Muscle of leg (tissue), 3 donors: ENCODE measurements at regions not wholly inside any gene's neighbourhood (a gene's known extent, or its start where the extent isn't known, plus 50 kb on each side); places are given as distances from the start of the nearest gene placed in this dataset.

ENCODE experiments used
- DNase-seq: peaks from one replicate; pipeline ENCODE4 v3.0.0; 2013
- H3K27ac ChIP-seq: one replicate; pipeline ENCODE4 v1.5.1; 2013; ENCODE audit warnings: mild to moderate bottlenecking, low read length, control low read depth
- H3K27me3 ChIP-seq: one replicate; pipeline ENCODE4 v1.6.1; 2013; ENCODE audit warnings: low read length; ENCODE audit not compliant: control insufficient read depth, insufficient read depth
- H3K36me3 ChIP-seq: one replicate; pipeline ENCODE4 v1.6.1; 2013; ENCODE audit warnings: low read length; ENCODE audit not compliant: control insufficient read depth, insufficient read depth
- H3K4me1 ChIP-seq: one replicate; pipeline ENCODE4 v1.6.1; 2013; ENCODE audit warnings: low read length; ENCODE audit not compliant: control insufficient read depth, insufficient read depth
- H3K4me3 ChIP-seq: one replicate; pipeline ENCODE4 v1.5.1; 2013; ENCODE audit warnings: low read length, control low read depth
- H3K9me3 ChIP-seq: replicated peaks from 2 replicates; pipeline ENCODE4 v1.6.1; 2013; ENCODE audit warnings: low read depth, low read length; ENCODE audit not compliant: control insufficient read depth
- WGBS: methylation state at CpG from one replicate; pipeline ENCODE4 v1.1.5; 2013; ENCODE audit warnings: missing lambda C conversion rate; ENCODE audit not compliant: insufficient coverage; 5-methylcytosine and 5-hydroxymethylcytosine counted together

DNA sequence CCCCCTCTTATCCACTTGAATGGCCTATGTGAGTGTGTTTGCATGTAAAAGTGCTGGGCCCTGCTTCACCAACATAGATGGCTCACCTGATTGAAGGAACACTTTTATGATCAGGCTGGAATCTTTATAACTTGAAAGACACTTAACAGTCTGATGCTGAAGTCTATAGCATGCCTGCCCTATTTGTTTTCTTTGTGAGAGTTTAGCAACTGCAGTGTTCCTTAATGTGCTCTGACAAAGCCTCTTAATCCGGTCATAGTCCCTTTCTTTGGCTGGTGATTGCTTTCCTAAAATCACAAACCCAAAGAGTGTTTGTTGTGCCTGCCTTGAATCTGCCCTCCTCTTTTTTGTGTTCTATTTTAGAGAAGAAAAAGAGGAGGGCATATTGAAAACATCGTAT is 1382.8 kb upstream of the CELF4 start:
- WGBS, result no CpG with 5 or more reads among the region's 2 CpGs
- no peak for DNase-seq
- Histone ChIP-seq H3K4me3 (no peak overlapping the region), H3K36me3 (no peaks in the 10 kb centered on the region), H3K27ac (no peak overlapping the region), H3K27me3 (no peaks in the 10 kb centered on the region), H3K9me3 (peaks cover 7% of the 10 kb centered on the region), H3K4me1 (no peaks in the 10 kb centered on the region)

DNA sequence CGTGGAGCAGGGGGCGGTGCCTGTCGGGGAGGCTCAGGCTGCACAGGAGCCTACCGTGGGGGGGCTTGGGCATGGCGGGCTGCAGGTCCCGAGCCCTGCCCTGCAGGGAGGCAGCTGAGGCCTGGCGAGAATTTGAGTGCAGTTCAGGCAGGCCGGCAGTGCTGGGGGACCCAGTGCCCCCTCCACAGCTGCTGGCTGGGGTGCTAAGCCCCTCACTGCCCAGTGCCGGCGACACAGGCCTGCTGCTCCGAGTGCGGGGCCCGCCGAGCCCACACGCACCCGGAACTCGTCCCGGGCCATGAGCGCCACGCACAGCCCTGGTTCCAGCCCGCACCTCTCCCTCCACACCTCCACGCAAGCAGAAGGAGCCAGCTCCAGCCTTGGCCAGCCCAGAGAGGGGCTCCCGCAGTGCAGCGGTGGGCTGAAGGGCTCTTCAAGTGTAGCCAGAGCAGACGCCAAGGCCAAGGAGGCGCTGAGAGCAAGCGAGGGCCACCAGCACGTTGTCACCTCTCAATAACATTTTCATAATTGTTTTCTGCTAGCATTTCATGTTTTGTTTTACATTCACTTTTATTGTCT is 1378.9 kb upstream of the CELF4 start:
- Histone ChIP-seq H3K36me3 (no peaks in the 10 kb centered on the region), H3K27ac (no peak overlapping the region), H3K4me3 (no peak overlapping the region), H3K4me1 (no peaks in the 10 kb centered on the region), H3K9me3 (peaks cover 9% of the 10 kb centered on the region), H3K27me3 (no peaks in the 10 kb centered on the region)
- WGBS, result 87% methylated on average over 28 of the region's 28 CpGs
- DNase-seq, result no peak

DNA sequence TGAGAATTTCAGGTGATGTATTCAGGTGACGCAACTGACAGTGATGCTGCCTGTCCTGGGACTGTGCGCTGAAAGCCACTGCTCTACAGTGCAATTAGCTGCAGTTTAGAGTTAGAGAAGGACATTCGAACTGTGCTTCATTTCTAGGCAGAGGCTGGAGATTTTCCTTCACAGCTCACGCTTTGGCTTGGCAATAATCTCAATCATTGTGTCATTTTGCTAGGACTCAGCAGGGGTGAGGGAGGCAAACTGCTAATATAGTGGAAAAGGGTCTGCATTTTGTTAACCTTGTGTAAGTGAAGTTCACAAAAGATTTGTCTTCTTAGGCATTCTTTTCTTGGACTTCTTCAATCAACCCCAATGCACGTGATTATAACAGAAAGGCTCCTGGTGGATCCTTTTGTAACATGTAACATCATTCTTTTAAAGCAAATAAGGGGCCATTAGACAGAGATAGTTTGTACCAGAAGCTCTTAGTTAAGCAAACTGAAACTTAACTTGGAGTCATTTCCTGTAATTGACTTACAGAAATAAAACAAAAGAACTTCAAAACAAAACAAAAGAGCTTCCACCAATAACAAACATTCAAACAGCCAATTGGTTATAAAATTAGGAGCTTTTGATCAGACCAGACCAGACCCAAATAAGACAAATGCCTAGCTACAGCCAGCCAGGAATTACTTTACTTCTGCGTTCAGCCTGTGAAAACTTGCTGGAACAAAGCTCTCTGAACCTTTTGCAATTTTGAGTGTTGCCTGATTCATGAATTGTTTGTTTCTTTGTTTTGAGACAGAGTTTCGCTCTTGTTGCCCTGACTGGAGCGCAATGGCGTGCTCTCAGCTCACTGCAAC is 1376.3 kb upstream of the CELF4 start:
- Histone ChIP-seq H3K4me3 (no peak overlapping the region), H3K27ac (no peak overlapping the region), H3K27me3 (no peaks in the 10 kb centered on the region), H3K9me3 (peaks cover 9% of the 10 kb centered on the region), H3K36me3 (no peaks in the 10 kb centered on the region), H3K4me1 (no peaks in the 10 kb centered on the region)
- WGBS, result 74% methylated on average over 5 of the region's 9 CpGs
- DNase-seq, result peak; percentile 3

DNA sequence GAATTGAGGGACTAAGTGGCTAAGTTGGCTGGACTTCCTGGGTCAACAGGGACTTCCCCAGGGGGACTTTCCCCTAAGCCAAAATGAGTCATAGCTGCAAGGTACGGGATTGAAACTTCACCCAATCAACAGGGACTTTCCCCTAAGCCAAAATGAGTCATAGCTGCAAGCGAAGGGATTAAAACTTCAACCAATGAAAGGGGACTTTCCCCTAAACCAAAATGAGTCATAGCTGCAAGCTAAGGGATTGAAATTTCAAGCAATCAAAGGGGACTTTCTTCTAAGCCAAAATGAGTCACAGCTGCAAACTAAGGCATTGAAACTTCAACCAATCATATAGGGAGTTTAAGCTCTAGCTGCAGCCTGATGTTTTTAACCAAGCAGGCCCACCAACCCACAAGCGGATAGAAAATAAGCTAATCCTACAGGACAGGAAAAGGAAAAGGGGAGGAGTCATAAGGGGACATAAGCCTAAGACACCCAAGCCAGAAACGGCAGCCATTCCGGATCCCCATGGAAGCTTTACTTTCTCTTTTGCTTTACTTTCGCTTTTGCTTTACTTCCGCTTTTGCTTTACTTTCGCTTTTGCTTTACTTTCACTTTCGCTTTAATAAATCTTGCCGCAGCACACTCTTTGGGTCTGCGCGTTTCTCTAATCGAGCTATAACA is 1375.4 kb upstream of the CELF4 start:
- Histone ChIP-seq H3K36me3 (no peaks in the 10 kb centered on the region), H3K27me3 (no peaks in the 10 kb centered on the region), H3K9me3 (peaks cover 9% of the 10 kb centered on the region), H3K27ac (no peak overlapping the region), H3K4me1 (no peaks in the 10 kb centered on the region), H3K4me3 (no peak overlapping the region)
- 88% methylated on average over 11 of the region's 13 CpGs for WGBS
- DNase-seq, result peak; percentile 12

DNA sequence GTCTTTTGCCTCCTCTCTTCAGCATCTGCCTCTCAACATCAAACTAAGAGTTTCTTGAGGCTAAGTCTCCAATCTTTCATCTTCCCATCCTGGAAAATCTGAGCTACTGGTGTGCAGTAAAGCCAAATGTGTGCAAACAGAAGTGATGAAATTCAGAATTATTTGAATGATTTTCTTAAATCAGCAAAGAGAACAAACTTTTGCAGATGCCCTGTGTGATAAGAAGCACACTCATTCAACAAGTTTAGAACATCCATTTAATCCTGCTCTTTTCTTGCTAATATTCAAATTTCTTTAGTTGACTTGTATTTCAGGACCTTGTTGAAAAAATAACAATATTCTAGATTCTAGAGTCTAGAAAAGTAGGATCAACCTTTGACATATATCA is 1374.9 kb upstream of the CELF4 start:
- no peak for DNase-seq
- Histone ChIP-seq H3K27ac (no peak overlapping the region), H3K36me3 (no peaks in the 10 kb centered on the region), H3K9me3 (peaks cover 9% of the 10 kb centered on the region), H3K4me3 (no peak overlapping the region), H3K4me1 (no peaks in the 10 kb centered on the region), H3K27me3 (no peaks in the 10 kb centered on the region)

DNA sequence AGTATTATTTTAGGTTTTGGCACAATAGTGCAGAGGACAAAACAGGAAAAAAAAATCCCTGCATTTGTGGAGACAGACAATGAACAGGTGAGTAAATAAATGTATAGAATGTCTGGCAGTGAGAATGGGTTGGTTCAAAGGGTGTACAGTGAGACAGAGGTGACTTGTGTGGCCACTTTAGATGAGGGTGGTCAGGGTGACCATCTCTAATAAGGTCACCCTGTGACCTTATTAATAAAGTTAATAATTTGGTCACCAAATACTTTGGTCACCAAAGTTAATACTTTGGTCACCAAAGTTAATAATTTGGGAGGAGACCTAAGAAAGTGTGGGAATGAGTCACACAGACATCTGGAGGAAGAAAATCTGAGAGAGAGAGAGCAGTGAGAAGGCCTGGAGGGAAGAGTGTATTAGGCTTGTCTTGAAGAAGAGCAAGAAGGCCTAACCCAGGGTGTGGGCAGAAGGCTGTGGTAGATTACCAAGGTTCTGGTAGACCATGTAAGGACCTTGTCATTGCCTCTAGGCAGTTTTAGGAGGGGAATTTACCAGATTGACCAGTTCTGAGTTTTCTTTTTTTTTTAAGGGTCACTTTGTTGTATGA is 1368.4 kb upstream of the CELF4 start:
- no peaks in the 10 kb centered on the region for H3K27me3 ChIP-seq
- no peaks in the 10 kb centered on the region for H3K9me3 ChIP-seq
- DNase-seq, result no peak
- no peak overlapping the region for H3K27ac ChIP-seq
- no peak overlapping the region for H3K4me3 ChIP-seq
- no peaks in the 10 kb centered on the region for H3K4me1 ChIP-seq
- no peaks in the 10 kb centered on the region for H3K36me3 ChIP-seq

DNA sequence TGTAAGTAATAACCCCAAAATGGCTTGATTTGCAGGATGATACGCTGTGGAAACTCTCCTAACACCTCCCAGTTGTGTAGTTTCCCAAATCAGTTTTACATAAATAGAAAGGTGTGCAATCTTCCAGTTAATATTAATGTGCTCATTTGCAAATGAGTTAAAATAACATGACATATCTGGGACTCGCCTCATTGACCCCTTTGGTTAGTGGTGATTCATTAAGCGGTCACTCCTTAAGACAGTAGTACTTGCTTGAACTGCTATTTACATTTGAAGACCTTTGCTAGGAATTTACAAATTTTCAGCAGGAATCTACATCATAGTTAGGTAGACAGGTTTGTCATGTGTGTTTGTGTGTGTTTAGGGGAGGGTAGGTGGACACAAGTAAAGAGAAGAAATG is 1367.7 kb upstream of the CELF4 start:
- H3K4me3 ChIP-seq, result no peak overlapping the region
- no peak for DNase-seq
- no peaks in the 10 kb centered on the region for H3K36me3 ChIP-seq
- no CpG with 5 or more reads among the region's 3 CpGs for WGBS
- no peaks in the 10 kb centered on the region for H3K27me3 ChIP-seq
- H3K27ac ChIP-seq, result no peak overlapping the region
- H3K9me3 ChIP-seq, result no peaks in the 10 kb centered on the region
- no peaks in the 10 kb centered on the region for H3K4me1 ChIP-seq

DNA sequence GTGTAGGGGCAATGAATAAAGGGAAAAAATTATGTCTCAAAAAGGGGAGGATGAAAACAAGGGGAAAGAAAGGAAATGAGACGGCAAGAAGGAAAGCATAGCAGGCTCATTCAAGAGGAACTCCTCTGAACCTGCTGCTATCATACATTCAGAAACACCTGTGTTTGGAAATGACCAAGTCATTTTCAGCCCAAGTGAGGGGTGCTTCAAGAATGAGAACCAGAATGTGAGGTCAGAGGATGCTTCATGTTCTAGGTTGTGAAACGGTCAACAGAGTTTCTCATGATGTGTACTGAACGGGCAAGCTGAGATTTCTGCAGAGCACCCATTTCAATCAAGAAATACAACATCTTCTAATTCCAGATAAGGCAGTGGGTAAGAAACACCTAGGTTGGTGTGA is 1367.2 kb upstream of the CELF4 start:
- H3K27me3 ChIP-seq, result no peaks in the 10 kb centered on the region
- H3K27ac ChIP-seq, result no peak overlapping the region
- H3K9me3 ChIP-seq, result no peaks in the 10 kb centered on the region
- DNase-seq, result no peak
- WGBS, result no CpG with 5 or more reads among the region's 3 CpGs
- H3K4me3 ChIP-seq, result no peak overlapping the region
- H3K4me1 ChIP-seq, result no peaks in the 10 kb centered on the region
- no peaks in the 10 kb centered on the region for H3K36me3 ChIP-seq

DNA sequence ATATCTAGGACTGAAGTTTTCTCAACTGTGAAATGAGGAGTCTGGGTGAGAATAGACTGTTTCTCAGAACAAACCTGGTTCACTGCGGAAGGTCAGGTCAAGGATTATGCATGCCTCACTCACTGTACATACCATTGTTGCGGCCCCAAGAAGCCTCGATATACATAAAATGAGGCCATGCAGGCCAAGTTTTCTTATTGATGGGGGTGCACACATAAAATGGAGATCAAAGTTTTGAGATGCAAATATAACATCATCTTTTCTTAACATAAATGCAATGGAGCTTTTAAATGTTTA is 1366.1 kb upstream of the CELF4 start:
- no peaks in the 10 kb centered on the region for H3K4me1 ChIP-seq
- H3K9me3 ChIP-seq, result no peaks in the 10 kb centered on the region
- H3K4me3 ChIP-seq, result no peak overlapping the region
- no peaks in the 10 kb centered on the region for H3K27me3 ChIP-seq
- H3K27ac ChIP-seq, result no peak overlapping the region
- no peaks in the 10 kb centered on the region for H3K36me3 ChIP-seq
- WGBS, result 86% methylated on average over 1 of the region's 3 CpGs
- DNase-seq, result no peak

DNA sequence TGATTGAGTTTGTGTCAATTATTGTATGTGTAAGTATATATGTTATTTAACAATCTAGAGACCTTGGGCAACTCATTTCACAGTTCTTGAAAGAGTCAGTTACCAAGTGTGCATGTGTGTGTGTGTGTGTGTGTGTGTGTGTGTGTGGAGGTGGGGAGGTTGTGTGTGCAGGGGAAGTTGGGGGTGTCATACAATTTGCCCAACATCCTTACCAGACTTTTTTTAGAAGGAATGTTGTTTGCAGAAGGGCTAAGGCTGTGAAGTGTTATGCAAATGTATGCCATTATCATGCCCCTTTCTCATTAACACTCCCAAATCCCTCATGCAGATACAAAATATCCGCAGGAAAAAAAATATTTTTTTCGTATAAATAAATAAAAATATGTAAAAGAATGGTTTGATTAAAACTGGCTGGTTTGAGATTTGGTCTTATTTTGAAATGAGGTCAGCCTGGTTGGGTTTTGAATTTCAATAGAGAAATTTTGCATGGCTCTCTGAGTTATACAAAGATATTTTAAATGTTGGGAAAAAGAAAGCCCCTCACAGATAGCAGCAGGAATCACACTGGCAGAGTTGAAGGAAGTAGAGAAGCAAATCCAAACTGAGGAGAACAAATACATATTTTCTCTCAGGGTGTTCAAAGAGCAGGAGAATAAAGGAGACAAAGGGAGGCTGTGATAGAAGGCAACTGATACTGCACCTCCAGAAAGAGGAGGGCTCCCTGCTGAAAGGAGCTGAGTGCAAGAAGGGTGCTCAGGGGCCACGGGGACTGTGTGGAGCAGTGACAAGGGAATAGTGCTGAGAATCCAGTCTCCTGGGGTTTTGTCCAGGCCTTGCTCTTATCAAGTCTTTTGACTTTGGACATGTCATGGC is 1365.5 kb upstream of the CELF4 start:
- Histone ChIP-seq H3K36me3 (no peaks in the 10 kb centered on the region), H3K4me1 (no peaks in the 10 kb centered on the region), H3K4me3 (no peak overlapping the region), H3K27ac (no peak overlapping the region), H3K27me3 (no peaks in the 10 kb centered on the region), H3K9me3 (no peaks in the 10 kb centered on the region)
- no peak for DNase-seq
- WGBS, result 67% methylated on average over 1 of the region's 3 CpGs
